ENCODE measurements at regions not wholly inside any gene's neighbourhood (a gene's known extent, or its start where the extent isn't known, plus 50 kb on each side); places are given as distances from the start of the nearest gene placed in this dataset.

GRCh38 chr5:66503203-66503789, 92.9 kb upstream of the MAST4 start:
- DNase-seq: no peak

GRCh38 chr5:66507106-66507505, 89.1 kb upstream of the MAST4 start:
- DNase-seq: no peak

- no peak for DNase-seq
Observed at GRCh38 chr5:66511491-66511890, 84.7 kb upstream of the MAST4 start.

GRCh38 chr5:66513130-66513529, 83.1 kb upstream of the MAST4 start:
- DNase-seq: no peak

GRCh38 chr5:66515209-66515608, 81.0 kb upstream of the MAST4 start:
- no peak for DNase-seq

- no peak for DNase-seq
Observed at GRCh38 chr5:66516550-66516949, 79.6 kb upstream of the MAST4 start.

GRCh38 chr5:66517351-66517750, 78.8 kb upstream of the MAST4 start:
- no peak for DNase-seq

GRCh38 chr5:66518052-66518451, 78.1 kb upstream of the MAST4 start:
- DNase-seq: no peak

GRCh38 chr5:66518753-66519152, 77.4 kb upstream of the MAST4 start:
- DNase-seq: peak in 1 of 2 experiments; percentile 24

GRCh38 chr5:66519626-66520025, 76.6 kb upstream of the MAST4 start:
- no peak for DNase-seq

GRCh38 chr5:66520854-66521253, 75.3 kb upstream of the MAST4 start:
- no peak for DNase-seq

- DNase-seq: no peak
Observed at GRCh38 chr5:66527478-66528035, 68.6 kb upstream of the MAST4 start.

GRCh38 chr5:66529182-66529581, 67.0 kb upstream of the MAST4 start:
- peak in 1 of 2 experiments; percentile 14 for DNase-seq

GRCh38 chr5:66529704-66530103, 66.5 kb upstream of the MAST4 start:
- DNase-seq: peak in 1 of 2 experiments; percentile 31

GRCh38 chr5:66538126-66538525, 58.1 kb upstream of the MAST4 start:
- no peak for DNase-seq

GRCh38 chr5:66538531-66538930, 57.7 kb upstream of the MAST4 start:
- DNase-seq: no peak

GRCh38 chr5:66540078-66540477, 56.1 kb upstream of the MAST4 start:
- peak in 1 of 2 experiments; percentile 42 for DNase-seq

GRCh38 chr5:66542711-66543110, 53.5 kb upstream of the MAST4 start:
- no peak for DNase-seq
